ENCODE measurements at regions not wholly inside any gene's neighbourhood (a gene's known extent, or its start where the extent isn't known, plus 50 kb on each side); places are given as distances from the start of the nearest gene placed in this dataset.

GRCh38 chr16:65779201-65779600 lies 587.3 kb upstream of the CDH5 start:
- Mint-ChIP-seq H3K9me3 (ENCODE audit: unreplicated experiment) (peaks cover 15% of the 10 kb centered on the region), H3K4me3 (ENCODE audit: unreplicated experiment) (no peak overlapping the region), H3K36me3 (ENCODE audit: low read depth, unreplicated experiment) (peaks cover 2% of the 10 kb centered on the region), H3K27ac (ENCODE audit: unreplicated experiment) (no peak overlapping the region), H3K27me3 (ENCODE audit: low read depth, unreplicated experiment) (peaks cover 10% of the 10 kb centered on the region), H3K4me1 (ENCODE audit: low read depth, unreplicated experiment) (no peaks in the 10 kb centered on the region)
- no peaks in the 10 kb centered on the region for H3K27me3 ChIP-seq (ENCODE audit: insufficient read depth, low read length)
- H3K79me2 ChIP-seq (ENCODE audit: insufficient read depth, low read length): no peaks in the 10 kb centered on the region
- no peak overlapping the region for H3K4me2 ChIP-seq (ENCODE audit: low read length)
- no peak overlapping the region for H3K27ac ChIP-seq (ENCODE audit: low read depth, low read length)
- no peaks in the 10 kb centered on the region for H4K20me1 ChIP-seq (ENCODE audit: insufficient read depth, low read length)
- no peaks in the 10 kb centered on the region for H3K36me3 ChIP-seq (ENCODE audit: insufficient read depth, low read length)
- no peak overlapping the region for H3K9ac ChIP-seq (ENCODE audit: low read length)
- no peak overlapping the region for H2AFZ ChIP-seq (ENCODE audit: low read depth, low read length)
- peaks cover 20% of the 10 kb centered on the region for H3K4me1 ChIP-seq (ENCODE audit: insufficient read depth, low read length)
- DNase-seq (ENCODE audit: low read depth): no peak
- FAIRE-seq: no peak
- no peak overlapping the region for H3K4me3 ChIP-seq (ENCODE audit: insufficient read depth, low read depth, low read length)
- H3K9me3 ChIP-seq (ENCODE audit: insufficient read depth, low read depth, low read length): no peaks in the 10 kb centered on the region
- TF ChIP-seq EZH2 (IDR thresholded peaks at IDR 0.05; ENCODE audit: insufficient read depth, low read length) (no peak), CTCF (IDR thresholded peaks at IDR 0.05; ENCODE audit: insufficient read depth, low read depth, low read length) (no peak)

GRCh38 chr16:65776639-65777183 lies 589.8 kb upstream of the CDH5 start:
- DNase-seq (ENCODE audit: low read depth) (no peak), FAIRE-seq (peak; percentile 9)
- no peak overlapping the region for H3K27ac Mint-ChIP-seq (ENCODE audit: unreplicated experiment)
- Histone ChIP-seq H3K4me2 (ENCODE audit: low read length) (no peak overlapping the region), H4K20me1 (ENCODE audit: insufficient read depth, low read length) (no peaks in the 10 kb centered on the region), H2AFZ (ENCODE audit: low read depth, low read length) (no peak overlapping the region), H3K36me3 (ENCODE audit: insufficient read depth, low read length) (no peaks in the 10 kb centered on the region), H3K9ac (ENCODE audit: low read length) (no peak overlapping the region), H3K79me2 (ENCODE audit: insufficient read depth, low read length) (no peaks in the 10 kb centered on the region), H3K27me3 (ENCODE audit: insufficient read depth, low read length) (no peaks in the 10 kb centered on the region), H3K4me3 (ENCODE audit: insufficient read depth, low read depth, low read length) (no peak overlapping the region), H3K4me1 (ENCODE audit: insufficient read depth, low read length) (peaks cover 7% of the 10 kb centered on the region), H3K27ac (ENCODE audit: low read depth, low read length) (no peak overlapping the region), H3K9me3 (ENCODE audit: insufficient read depth, low read depth, low read length) (no peaks in the 10 kb centered on the region)
- H3K9me3 Mint-ChIP-seq (ENCODE audit: unreplicated experiment): peaks cover 23% of the 10 kb centered on the region
- H3K36me3 Mint-ChIP-seq (ENCODE audit: low read depth, unreplicated experiment): peaks cover 2% of the 10 kb centered on the region
- H3K4me1 Mint-ChIP-seq (ENCODE audit: low read depth, unreplicated experiment): peaks cover 3% of the 10 kb centered on the region
- no peak for TF ChIP-seq CTCF (IDR thresholded peaks at IDR 0.05; ENCODE audit: insufficient read depth, low read depth, low read length)
- no peak for TF ChIP-seq EZH2 (IDR thresholded peaks at IDR 0.05; ENCODE audit: insufficient read depth, low read length)
- H3K27me3 Mint-ChIP-seq (ENCODE audit: low read depth, unreplicated experiment): peaks cover 6% of the 10 kb centered on the region
- no peak overlapping the region for H3K4me3 Mint-ChIP-seq (ENCODE audit: unreplicated experiment)

GRCh38 chr16:65775829-65776228 lies 590.7 kb upstream of the CDH5 start:
- H3K4me3 ChIP-seq (ENCODE audit: insufficient read depth, low read depth, low read length): no peak overlapping the region
- H3K9me3 ChIP-seq (ENCODE audit: insufficient read depth, low read depth, low read length): peaks cover 3% of the 10 kb centered on the region
- no peak for TF ChIP-seq EZH2 (IDR thresholded peaks at IDR 0.05; ENCODE audit: insufficient read depth, low read length)
- TF ChIP-seq CTCF (IDR thresholded peaks at IDR 0.05; ENCODE audit: insufficient read depth, low read depth, low read length): no peak
- H3K4me1 ChIP-seq (ENCODE audit: insufficient read depth, low read length): no peaks in the 10 kb centered on the region
- Mint-ChIP-seq H3K27ac (ENCODE audit: unreplicated experiment) (no peak overlapping the region), H3K4me3 (ENCODE audit: unreplicated experiment) (no peak overlapping the region), H3K36me3 (ENCODE audit: low read depth, unreplicated experiment) (peaks cover 2% of the 10 kb centered on the region), H3K9me3 (ENCODE audit: unreplicated experiment) (peaks cover 25% of the 10 kb centered on the region), H3K27me3 (ENCODE audit: low read depth, unreplicated experiment) (peaks cover 6% of the 10 kb centered on the region), H3K4me1 (ENCODE audit: low read depth, unreplicated experiment) (peaks cover 3% of the 10 kb centered on the region)
- DNase-seq (ENCODE audit: low read depth): no peak
- FAIRE-seq: no peak
- no peak overlapping the region for H3K27ac ChIP-seq (ENCODE audit: low read depth, low read length)
- no peak overlapping the region for H3K4me2 ChIP-seq (ENCODE audit: low read length)
- H3K9ac ChIP-seq (ENCODE audit: low read length): no peak overlapping the region
- H3K36me3 ChIP-seq (ENCODE audit: insufficient read depth, low read length): no peaks in the 10 kb centered on the region
- H3K27me3 ChIP-seq (ENCODE audit: insufficient read depth, low read length): no peaks in the 10 kb centered on the region
- no peak overlapping the region for H2AFZ ChIP-seq (ENCODE audit: low read depth, low read length)
- H3K79me2 ChIP-seq (ENCODE audit: insufficient read depth, low read length): no peaks in the 10 kb centered on the region
- H4K20me1 ChIP-seq (ENCODE audit: insufficient read depth, low read length): no peaks in the 10 kb centered on the region
